Activated naive CD4-positive, alpha-beta T cell treated with anti-CD3 and anti-CD28 coated beads, Interleukin-2, amount 50 U/mL, for 24 hours (primary cell): ENCODE measurements at regions not wholly inside any gene's neighbourhood (a gene's known extent, or its start where the extent isn't known, plus 50 kb on each side); places are given as distances from the start of the nearest gene placed in this dataset.
"Not testable (repeated sequence)": the region's sequence is repeated elsewhere in the genome, so short reads cannot be mapped to it uniquely, and the experiment has no call there.

Experiments
- H3K27ac Mint-ChIP-seq: one replicate; pipeline ENCODE4 v1.8.0; 2021; ENCODE audit warnings: mild to moderate bottlenecking, mixed read lengths
- H3K27me3 Mint-ChIP-seq: one replicate; pipeline ENCODE4 v1.8.0; 2021; ENCODE audit warnings: mixed read lengths
- H3K36me3 Mint-ChIP-seq: one replicate; pipeline ENCODE4 v1.8.0; 2021; ENCODE audit warnings: mixed read lengths
- H3K4me1 Mint-ChIP-seq: one replicate; pipeline ENCODE4 v1.8.0; 2021; ENCODE audit warnings: mixed read lengths
- H3K4me3 Mint-ChIP-seq: one replicate; pipeline ENCODE4 v1.8.0; 2021; ENCODE audit warnings: mild to moderate bottlenecking, mixed read lengths
- H3K9me3 Mint-ChIP-seq: one replicate; pipeline ENCODE4 v1.8.0; 2021; ENCODE audit warnings: mixed read lengths

GRCh38 chr16:29219966-29220646 lies 186.4 kb downstream of the NPIPB11 start:
- H3K36me3 Mint-ChIP-seq, result peaks cover 11% of the 10 kb centered on the region
- H3K27me3 Mint-ChIP-seq, result not testable (repeated sequence)

GRCh38 chr16:29219562-29219961 lies 186.9 kb downstream of the NPIPB11 start:
- not testable (repeated sequence) for H3K9me3 Mint-ChIP-seq, H3K4me3 Mint-ChIP-seq, H3K27ac Mint-ChIP-seq, H3K27me3 Mint-ChIP-seq
- peaks cover 11% of the 10 kb centered on the region for H3K36me3 Mint-ChIP-seq
- peaks cover 16% of the 10 kb centered on the region for H3K4me1 Mint-ChIP-seq

More at GRCh38 chr16:29219966-29220646, 186.4 kb downstream of the NPIPB11 start:
- H3K4me3 Mint-ChIP-seq, H3K9me3 Mint-ChIP-seq, H3K27ac Mint-ChIP-seq: not testable (repeated sequence)
- peaks cover 19% of the 10 kb centered on the region for H3K4me1 Mint-ChIP-seq

GRCh38 chr16:29218649-29219048 lies 187.9 kb downstream of the NPIPB11 start:
- H3K4me1 Mint-ChIP-seq, H3K4me3 Mint-ChIP-seq, H3K27ac Mint-ChIP-seq, H3K27me3 Mint-ChIP-seq, H3K9me3 Mint-ChIP-seq: not testable (repeated sequence)
- H3K36me3 Mint-ChIP-seq, result peaks cover 12% of the 10 kb centered on the region

- H3K27me3 Mint-ChIP-seq, H3K4me3 Mint-ChIP-seq, H3K9me3 Mint-ChIP-seq, H3K27ac Mint-ChIP-seq, H3K4me1 Mint-ChIP-seq: not testable (repeated sequence)
- H3K36me3 Mint-ChIP-seq, result peaks cover 13% of the 10 kb centered on the region
Observed at GRCh38 chr16:29218171-29218570, 188.3 kb downstream of the NPIPB11 start.

GRCh38 chr16:29217752-29218126 lies 188.8 kb downstream of the NPIPB11 start:
- H3K27ac Mint-ChIP-seq, H3K9me3 Mint-ChIP-seq, H3K4me3 Mint-ChIP-seq, H3K27me3 Mint-ChIP-seq, H3K4me1 Mint-ChIP-seq: not testable (repeated sequence)
- peaks cover 13% of the 10 kb centered on the region for H3K36me3 Mint-ChIP-seq

- not testable (repeated sequence) for H3K4me3 Mint-ChIP-seq, H3K9me3 Mint-ChIP-seq, H3K4me1 Mint-ChIP-seq, H3K27ac Mint-ChIP-seq, H3K27me3 Mint-ChIP-seq
- H3K36me3 Mint-ChIP-seq, result peaks cover 13% of the 10 kb centered on the region
Observed at GRCh38 chr16:29217104-29217751, 189.3 kb downstream of the NPIPB11 start.

GRCh38 chr16:29213770-29214169 lies 192.7 kb downstream of the NPIPB11 start:
- H3K36me3 Mint-ChIP-seq, H3K9me3 Mint-ChIP-seq, H3K4me1 Mint-ChIP-seq, H3K27ac Mint-ChIP-seq, H3K4me3 Mint-ChIP-seq, H3K27me3 Mint-ChIP-seq: not testable (repeated sequence)

- not testable (repeated sequence) for H3K4me1 Mint-ChIP-seq, H3K27ac Mint-ChIP-seq, H3K36me3 Mint-ChIP-seq, H3K9me3 Mint-ChIP-seq, H3K4me3 Mint-ChIP-seq, H3K27me3 Mint-ChIP-seq
Observed at GRCh38 chr16:29213251-29213650, 193.3 kb downstream of the NPIPB11 start.

GRCh38 chr16:29212084-29213027 lies 194.2 kb downstream of the NPIPB11 start:
- H3K36me3 Mint-ChIP-seq, H3K27ac Mint-ChIP-seq, H3K9me3 Mint-ChIP-seq, H3K27me3 Mint-ChIP-seq, H3K4me3 Mint-ChIP-seq, H3K4me1 Mint-ChIP-seq: not testable (repeated sequence)

- not testable (repeated sequence) for H3K9me3 Mint-ChIP-seq, H3K27me3 Mint-ChIP-seq, H3K36me3 Mint-ChIP-seq, H3K4me1 Mint-ChIP-seq, H3K4me3 Mint-ChIP-seq, H3K27ac Mint-ChIP-seq
Observed at GRCh38 chr16:29211456-29211855, 195.1 kb downstream of the NPIPB11 start.

GRCh38 chr16:29210299-29211150 lies 196.0 kb downstream of the NPIPB11 start:
- H3K27ac Mint-ChIP-seq, H3K9me3 Mint-ChIP-seq, H3K27me3 Mint-ChIP-seq, H3K4me1 Mint-ChIP-seq, H3K4me3 Mint-ChIP-seq, H3K36me3 Mint-ChIP-seq: not testable (repeated sequence)

- not testable (repeated sequence) for H3K4me1 Mint-ChIP-seq, H3K4me3 Mint-ChIP-seq, H3K27me3 Mint-ChIP-seq, H3K27ac Mint-ChIP-seq, H3K9me3 Mint-ChIP-seq
- H3K36me3 Mint-ChIP-seq, result peaks cover 11% of the 10 kb centered on the region
Observed at GRCh38 chr16:29206120-29206519, 200.4 kb downstream of the NPIPB11 start.

- H3K4me1 Mint-ChIP-seq, H3K9me3 Mint-ChIP-seq, H3K27ac Mint-ChIP-seq, H3K27me3 Mint-ChIP-seq, H3K4me3 Mint-ChIP-seq: not testable (repeated sequence)
- H3K36me3 Mint-ChIP-seq, result peaks cover 11% of the 10 kb centered on the region
Observed at GRCh38 chr16:29205151-29205550, 201.4 kb downstream of the NPIPB11 start.

GRCh38 chr16:29204806-29205135 lies 201.7 kb downstream of the NPIPB11 start:
- Mint-ChIP-seq H3K27me3 (no peaks in the 10 kb centered on the region), H3K4me3 (no peak overlapping the region), H3K27ac (no peak overlapping the region), H3K9me3 (peaks cover 7% of the 10 kb centered on the region), H3K36me3 (peaks cover 11% of the 10 kb centered on the region), H3K4me1 (no peaks in the 10 kb centered on the region)

GRCh38 chr16:29203933-29204805 lies 202.3 kb downstream of the NPIPB11 start:
- H3K4me1 Mint-ChIP-seq, H3K4me3 Mint-ChIP-seq, H3K9me3 Mint-ChIP-seq, H3K36me3 Mint-ChIP-seq, H3K27me3 Mint-ChIP-seq, H3K27ac Mint-ChIP-seq: not testable (repeated sequence)
